ENCODE measurements at regions not wholly inside any gene's neighbourhood (a gene's known extent, or its start where the extent isn't known, plus 50 kb on each side); places are given as distances from the start of the nearest gene placed in this dataset.

DNA sequence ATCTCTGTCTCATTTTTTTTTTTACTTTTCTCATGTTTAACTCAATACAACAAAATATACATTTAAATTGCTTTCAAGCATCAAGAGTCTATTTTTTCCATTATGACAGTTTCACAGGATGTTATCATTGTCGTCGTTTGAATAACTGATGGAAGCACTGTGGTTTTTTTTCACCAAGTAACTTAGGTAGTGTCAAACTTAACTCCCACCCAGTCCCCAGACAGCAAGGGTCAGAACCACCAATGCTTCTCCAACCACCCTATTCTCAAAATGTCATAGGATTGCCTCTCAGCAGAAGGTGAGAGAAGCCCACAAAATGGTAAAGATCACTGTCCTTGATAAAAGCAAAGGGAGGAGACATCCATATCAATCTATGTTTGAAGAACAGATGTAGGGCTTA, 339.4 kb downstream of the SFMBT2 start:
- TF ChIP-seq POLR2A (IDR thresholded peaks at IDR 0.05) (no peak), CTCF (IDR thresholded peaks at IDR 0.05) (no peak), POLR2AphosphoS5 (IDR thresholded peaks at IDR 0.05; ENCODE audit: insufficient read depth in 1 of 2, low read depth in 1 of 2) (no peak)

Data from vagina (tissue), 2 donors.